ENCODE measurements at regions not wholly inside any gene's neighbourhood (a gene's known extent, or its start where the extent isn't known, plus 50 kb on each side); places are given as distances from the start of the nearest gene placed in this dataset.
"Not testable (repeated sequence)": the region's sequence is repeated elsewhere in the genome, so short reads cannot be mapped to it uniquely, and the experiment has no call there.

GRCh38 chr15:72856549-72857040, 73.0 kb upstream of the ADPGK start:
- H3K27me3 Mint-ChIP-seq, result peaks cover 8% of the 10 kb centered on the region
- H3K9me3 Mint-ChIP-seq, result no peaks in the 10 kb centered on the region
- no peaks in the 10 kb centered on the region for H3K36me3 Mint-ChIP-seq (ENCODE audit: low read depth)
- H3K4me1 Mint-ChIP-seq, result no peaks in the 10 kb centered on the region
- no peak overlapping the region for H3K27ac Mint-ChIP-seq
- no peak for ATAC-seq (replicated peaks)
- H3K4me3 Mint-ChIP-seq, result no peak overlapping the region

DNA sequence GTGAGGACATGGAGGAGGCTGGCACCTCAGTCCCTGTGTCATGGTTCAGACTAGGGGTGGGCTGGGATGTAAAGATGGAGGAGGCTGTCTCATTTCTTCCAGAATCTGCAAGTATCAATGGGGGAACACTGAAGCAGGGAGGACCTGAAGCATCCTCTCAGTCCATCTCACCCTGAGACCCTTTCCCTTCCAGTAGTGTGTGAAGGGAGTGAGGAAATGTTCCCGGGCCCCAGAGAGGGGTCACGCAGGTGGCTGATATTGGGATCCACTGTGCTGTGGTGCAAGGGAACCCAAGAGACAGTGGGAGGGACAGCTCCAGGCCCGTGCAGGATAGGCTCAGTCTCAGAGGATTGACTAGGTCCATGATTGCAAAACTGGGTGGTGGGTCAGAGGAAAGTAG, 72.2 kb upstream of the ADPGK start:
- H3K27me3 Mint-ChIP-seq, result peaks cover 8% of the 10 kb centered on the region
- ATAC-seq (replicated peaks), result no peak
- no peaks in the 10 kb centered on the region for H3K36me3 Mint-ChIP-seq (ENCODE audit: low read depth)
- no peak overlapping the region for H3K27ac Mint-ChIP-seq
- no peak overlapping the region for H3K4me3 Mint-ChIP-seq
- no peaks in the 10 kb centered on the region for H3K4me1 Mint-ChIP-seq
- H3K9me3 Mint-ChIP-seq, result no peaks in the 10 kb centered on the region

DNA sequence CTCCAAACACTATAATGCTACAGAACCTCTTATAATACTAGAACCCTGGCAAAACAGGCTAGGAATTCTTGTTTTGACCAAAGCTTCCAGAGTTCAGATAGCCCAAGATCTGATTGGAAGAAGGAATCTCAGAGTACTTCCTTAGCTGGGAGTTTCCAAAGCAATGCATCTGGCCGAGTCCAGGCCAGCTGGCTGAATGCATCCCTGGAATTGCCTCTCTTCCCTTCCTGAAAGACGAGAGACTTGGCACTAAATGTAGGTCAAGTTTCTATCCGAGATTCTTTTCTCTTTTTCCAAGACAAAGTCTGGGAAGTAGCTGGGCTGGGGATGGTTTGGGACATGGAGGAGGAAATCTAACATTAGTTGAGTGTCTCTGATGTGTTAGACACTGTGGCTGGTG, 68.7 kb upstream of the ADPGK start:
- Mint-ChIP-seq H3K27me3 (peaks cover 8% of the 10 kb centered on the region), H3K9me3 (no peaks in the 10 kb centered on the region), H3K4me1 (peaks cover 4% of the 10 kb centered on the region), H3K27ac (no peak overlapping the region), H3K36me3 (ENCODE audit: low read depth) (no peaks in the 10 kb centered on the region), H3K4me3 (no peak overlapping the region)
- no peak for ATAC-seq (replicated peaks)

DNA sequence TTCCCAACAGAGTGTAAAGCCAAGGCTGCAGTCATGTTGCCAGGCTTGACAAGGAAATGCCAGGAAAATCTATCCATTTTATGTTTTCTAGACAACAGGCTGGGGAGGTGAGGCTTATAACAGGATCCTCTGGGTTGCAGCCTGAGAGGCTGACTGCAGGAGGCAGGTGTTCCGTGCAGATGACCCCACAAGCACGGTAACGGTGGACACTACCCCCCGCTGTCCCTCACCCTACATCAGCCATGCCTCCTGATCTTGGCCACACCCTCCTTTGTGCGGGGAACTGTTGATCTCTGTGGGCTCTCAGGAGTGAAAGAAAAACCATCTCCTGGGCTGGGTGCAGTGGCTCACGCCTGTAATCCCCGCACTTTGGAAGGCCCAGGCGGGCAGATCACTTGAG, 68.0 kb upstream of the ADPGK start:
- Mint-ChIP-seq H3K27me3 (peaks cover 8% of the 10 kb centered on the region), H3K4me3 (no peak overlapping the region), H3K36me3 (ENCODE audit: low read depth) (no peaks in the 10 kb centered on the region), H3K4me1 (peaks cover 4% of the 10 kb centered on the region), H3K27ac (no peak overlapping the region), H3K9me3 (no peaks in the 10 kb centered on the region)
- ATAC-seq (replicated peaks), result no peak

GRCh38 chr15:72850833-72851232, 67.3 kb upstream of the ADPGK start:
- H3K4me3 Mint-ChIP-seq, result no peak overlapping the region
- no peaks in the 10 kb centered on the region for H3K9me3 Mint-ChIP-seq
- no peak overlapping the region for H3K27ac Mint-ChIP-seq
- H3K36me3 Mint-ChIP-seq (ENCODE audit: low read depth), result no peaks in the 10 kb centered on the region
- peaks cover 4% of the 10 kb centered on the region for H3K4me1 Mint-ChIP-seq
- ATAC-seq (replicated peaks), result no peak
- H3K27me3 Mint-ChIP-seq, result peaks cover 8% of the 10 kb centered on the region

GRCh38 chr15:72847806-72848205, 64.2 kb upstream of the ADPGK start:
- Mint-ChIP-seq H3K27ac (no peak overlapping the region), H3K27me3 (no peaks in the 10 kb centered on the region), H3K9me3 (peaks cover 5% of the 10 kb centered on the region), H3K4me3 (no peak overlapping the region), H3K36me3 (ENCODE audit: low read depth) (no peaks in the 10 kb centered on the region), H3K4me1 (peaks cover 11% of the 10 kb centered on the region)
- ATAC-seq (replicated peaks), result no peak

DNA sequence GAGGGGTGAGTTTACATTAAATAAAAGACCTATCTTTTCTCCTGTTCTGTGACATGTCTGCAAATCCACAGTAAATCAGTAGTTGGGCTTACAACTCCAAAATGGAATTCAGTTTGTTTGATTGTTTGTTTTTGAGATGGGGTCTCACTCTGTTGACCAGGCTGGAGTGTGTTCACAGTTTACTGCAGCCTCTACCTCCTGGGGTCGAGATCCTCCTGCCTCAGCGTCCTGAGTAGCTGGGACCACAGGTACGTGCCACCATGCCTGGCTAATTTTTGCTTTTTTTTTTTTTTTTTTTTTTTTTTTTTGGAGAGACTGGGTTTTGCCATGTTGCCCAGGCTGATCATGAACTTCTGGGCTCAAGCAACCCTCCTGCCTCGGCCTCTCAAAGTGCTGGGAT, 63.5 kb upstream of the ADPGK start:
- no peaks in the 10 kb centered on the region for H3K27me3 Mint-ChIP-seq
- no peak overlapping the region for H3K4me3 Mint-ChIP-seq
- ATAC-seq (replicated peaks), result no peak
- no peak overlapping the region for H3K27ac Mint-ChIP-seq
- H3K4me1 Mint-ChIP-seq, result peaks cover 11% of the 10 kb centered on the region
- H3K36me3 Mint-ChIP-seq (ENCODE audit: low read depth), result no peaks in the 10 kb centered on the region
- H3K9me3 Mint-ChIP-seq, result peaks cover 5% of the 10 kb centered on the region

DNA sequence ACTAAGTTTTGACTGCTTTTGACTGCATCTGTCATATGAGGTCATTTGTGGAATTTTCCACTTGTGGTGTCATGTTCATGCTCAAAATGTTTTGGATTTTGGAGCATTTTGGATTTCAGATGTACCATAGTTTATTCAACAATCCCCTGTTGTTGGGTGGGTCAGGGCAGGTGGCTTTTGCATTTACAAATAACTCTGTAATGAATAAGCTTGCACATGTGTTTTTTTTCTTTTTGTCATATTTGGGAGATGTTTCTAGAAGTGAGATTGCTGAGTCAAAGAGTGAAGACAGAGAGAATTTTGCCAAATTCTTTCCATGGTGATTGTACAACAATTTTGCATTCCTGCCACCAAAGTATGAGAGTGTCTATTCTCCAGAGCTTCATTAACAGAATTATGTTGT, 62.4 kb upstream of the ADPGK start:
- Mint-ChIP-seq H3K27me3 (peaks cover 3% of the 10 kb centered on the region), H3K36me3 (ENCODE audit: low read depth) (no peaks in the 10 kb centered on the region)
- no peak for ATAC-seq (replicated peaks)

GRCh38 chr15:72844067-72844466, 60.5 kb upstream of the ADPGK start:
- H3K4me1 Mint-ChIP-seq, result peaks cover 11% of the 10 kb centered on the region
- no peak for ATAC-seq (replicated peaks)
- peaks cover 3% of the 10 kb centered on the region for H3K27me3 Mint-ChIP-seq
- H3K9me3 Mint-ChIP-seq, result peaks cover 5% of the 10 kb centered on the region
- no peak overlapping the region for H3K4me3 Mint-ChIP-seq
- peak overlapping the region; percentile 51 for H3K27ac Mint-ChIP-seq
- H3K36me3 Mint-ChIP-seq (ENCODE audit: low read depth), result no peaks in the 10 kb centered on the region

More for the DNA sequence above, 62.4 kb upstream of the ADPGK start:
- Mint-ChIP-seq H3K27ac (no peak overlapping the region), H3K9me3 (peaks cover 5% of the 10 kb centered on the region), H3K4me1 (peaks cover 11% of the 10 kb centered on the region), H3K4me3 (no peak overlapping the region)

DNA sequence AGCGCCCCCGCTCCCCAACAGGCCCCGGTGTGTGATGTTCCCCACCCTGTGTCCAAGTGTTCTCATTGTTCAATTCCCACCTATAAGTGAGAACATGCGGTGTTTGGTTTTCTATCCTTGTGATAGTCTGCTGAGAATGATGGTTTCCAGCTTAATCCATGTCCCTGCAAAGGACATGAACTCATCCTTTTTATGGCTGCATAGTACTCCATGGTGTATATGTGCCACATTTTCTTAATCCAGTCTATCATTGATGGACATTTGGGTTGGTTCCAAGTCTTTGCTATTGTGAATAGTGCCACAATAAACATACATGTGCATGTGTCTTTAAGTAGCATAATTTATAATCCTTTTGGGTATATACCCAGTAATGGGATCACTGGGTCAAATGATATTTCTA, 59.8 kb upstream of the ADPGK start:
- not testable (repeated sequence) for ATAC-seq (replicated peaks); H3K4me3 Mint-ChIP-seq; H3K36me3 Mint-ChIP-seq (ENCODE audit: low read depth); H3K27me3 Mint-ChIP-seq; H3K4me1 Mint-ChIP-seq; H3K9me3 Mint-ChIP-seq
- peak overlapping the region; percentile 51 for H3K27ac Mint-ChIP-seq

- ATAC-seq (replicated peaks), result no peak
- peaks cover 3% of the 10 kb centered on the region for H3K27me3 Mint-ChIP-seq
- H3K36me3 Mint-ChIP-seq (ENCODE audit: low read depth), result no peaks in the 10 kb centered on the region
- H3K27ac Mint-ChIP-seq, result no peak overlapping the region
- peaks cover 7% of the 10 kb centered on the region for H3K4me1 Mint-ChIP-seq
- peaks cover 5% of the 10 kb centered on the region for H3K9me3 Mint-ChIP-seq
- H3K4me3 Mint-ChIP-seq, result no peak overlapping the region
These were observed 56.6 kb upstream of the ADPGK start for GRCh38 chr15:72840114-72840513.

GRCh38 chr15:72838311-72838731, 54.8 kb upstream of the ADPGK start:
- ATAC-seq (replicated peaks), result no peak
- peaks cover 3% of the 10 kb centered on the region for H3K27me3 Mint-ChIP-seq
- no peaks in the 10 kb centered on the region for H3K9me3 Mint-ChIP-seq
- no peak overlapping the region for H3K4me3 Mint-ChIP-seq
- no peak overlapping the region for H3K27ac Mint-ChIP-seq
- H3K4me1 Mint-ChIP-seq, result no peaks in the 10 kb centered on the region
- no peaks in the 10 kb centered on the region for H3K36me3 Mint-ChIP-seq (ENCODE audit: low read depth)

DNA sequence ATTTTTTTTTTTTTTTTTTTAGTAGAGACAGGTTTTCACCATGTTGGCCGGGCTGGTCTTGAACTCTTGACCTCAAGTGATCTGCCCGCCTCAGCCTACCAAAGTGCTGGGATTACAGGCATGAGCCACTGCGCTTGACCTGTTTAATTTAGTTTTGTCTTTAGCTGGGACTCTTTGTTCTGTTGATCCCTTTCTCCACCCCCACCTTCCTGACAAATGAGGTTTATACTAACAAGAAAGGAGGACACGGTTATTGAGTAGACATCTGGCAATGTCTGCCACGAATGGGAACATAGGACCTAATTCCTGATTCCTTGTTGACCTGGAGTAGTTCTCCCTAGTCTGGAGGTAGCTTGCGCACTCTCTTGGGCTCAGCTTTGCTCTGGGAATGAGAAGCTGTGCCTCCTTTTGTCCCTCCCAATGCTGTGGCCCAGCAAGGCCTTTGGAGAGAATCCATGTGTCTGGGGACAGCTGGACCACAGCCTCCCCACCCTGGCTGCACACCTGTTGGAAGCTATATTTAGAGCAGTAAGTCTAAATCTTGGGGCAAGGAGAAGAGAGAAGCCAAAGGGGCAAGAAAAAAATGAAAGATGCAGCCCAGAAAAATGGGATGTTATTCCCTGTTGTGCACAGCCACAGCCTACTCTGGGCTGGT, 53.2 kb upstream of the ADPGK start:
- Mint-ChIP-seq H3K27ac (no peak overlapping the region), H3K27me3 (peaks cover 2% of the 10 kb centered on the region), H3K4me1 (no peaks in the 10 kb centered on the region), H3K9me3 (no peaks in the 10 kb centered on the region), H3K4me3 (no peak overlapping the region), H3K36me3 (ENCODE audit: low read depth) (no peaks in the 10 kb centered on the region)
- ATAC-seq (replicated peaks), result no peak

- Mint-ChIP-seq H3K4me3 (no peak overlapping the region), H3K27me3 (peaks cover 3% of the 10 kb centered on the region), H3K36me3 (ENCODE audit: low read depth) (no peaks in the 10 kb centered on the region), H3K4me1 (no peaks in the 10 kb centered on the region), H3K27ac (no peak overlapping the region), H3K9me3 (no peaks in the 10 kb centered on the region)
- ATAC-seq (replicated peaks), result no peak
These were observed 51.8 kb upstream of the ADPGK start for GRCh38 chr15:72835294-72835890.

- Mint-ChIP-seq H3K4me1 (no peaks in the 10 kb centered on the region), H3K27ac (no peak overlapping the region)
- no peak for ATAC-seq (replicated peaks)
These were observed 50.0 kb upstream of the ADPGK start for GRCh38 chr15:72833561-72833960.

More at GRCh38 chr15:72833561-72833960, 50.0 kb upstream of the ADPGK start:
- Mint-ChIP-seq H3K36me3 (ENCODE audit: low read depth) (no peaks in the 10 kb centered on the region), H3K9me3 (no peaks in the 10 kb centered on the region), H3K4me3 (no peak overlapping the region), H3K27me3 (peaks cover 3% of the 10 kb centered on the region)
